ENCODE measurements at regions not wholly inside any gene's neighbourhood (a gene's known extent, or its start where the extent isn't known, plus 50 kb on each side); places are given as distances from the start of the nearest gene placed in this dataset.

DNA sequence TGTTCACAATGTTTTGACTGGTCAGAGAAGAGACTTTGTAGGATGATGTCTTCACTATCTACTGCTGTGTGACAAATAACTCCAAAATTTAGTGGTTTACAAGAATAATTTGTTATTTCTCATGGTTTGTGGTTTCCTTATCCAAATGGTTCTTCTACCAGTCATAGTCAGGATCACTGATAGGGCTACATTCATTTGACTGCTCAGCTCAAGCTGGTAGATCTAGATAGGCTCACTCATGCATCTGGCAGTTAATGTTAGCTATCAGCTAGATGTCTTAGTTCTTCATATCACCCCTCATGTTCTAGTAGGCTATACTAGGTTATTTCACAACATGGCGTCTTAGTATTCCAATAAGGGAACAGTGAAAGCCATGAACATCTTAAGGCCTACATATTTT is 131.0 kb downstream of the ID4 start:
- TF ChIP-seq POLR2A (IDR thresholded peaks at IDR 0.05) (no peak), CTCF (IDR thresholded peaks at IDR 0.05 in 8 of 11, conservative IDR thresholded peaks at IDR 0.05 in 3 of 11) (no peak)

Measured in spleen (tissue), 7 donors.